Bone marrow (tissue), 2 donors: ENCODE measurements at regions not wholly inside any gene's neighbourhood (a gene's known extent, or its start where the extent isn't known, plus 50 kb on each side); places are given as distances from the start of the nearest gene placed in this dataset.

Experiments
- DNase-seq, 2 donors: peaks; one replicate each; lab custom pipeline; 2025; lab: John Stamatoyannopoulos, UW

DNA sequence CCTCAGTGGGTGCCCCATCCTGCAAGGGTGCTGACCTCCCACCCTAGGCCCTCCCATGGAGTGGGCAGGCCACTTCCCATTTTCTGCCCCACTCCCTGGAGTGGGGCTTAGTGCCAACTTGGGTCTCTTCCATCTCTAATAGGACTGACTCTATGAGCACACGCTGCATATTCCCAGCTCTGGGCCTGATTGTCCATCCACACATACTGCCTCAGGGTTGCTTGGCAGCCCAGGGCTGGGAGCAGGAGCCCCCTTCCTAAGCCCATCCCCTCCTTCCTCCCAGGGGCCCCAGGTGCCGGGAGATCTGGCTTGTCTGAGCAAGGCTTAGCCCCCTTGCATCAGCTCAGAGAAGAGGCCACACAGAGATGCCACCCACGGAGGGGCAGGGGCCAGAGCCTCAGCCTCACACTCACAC is 55.1 kb downstream of the PJA1 start:
- no peak for DNase-seq

DNA sequence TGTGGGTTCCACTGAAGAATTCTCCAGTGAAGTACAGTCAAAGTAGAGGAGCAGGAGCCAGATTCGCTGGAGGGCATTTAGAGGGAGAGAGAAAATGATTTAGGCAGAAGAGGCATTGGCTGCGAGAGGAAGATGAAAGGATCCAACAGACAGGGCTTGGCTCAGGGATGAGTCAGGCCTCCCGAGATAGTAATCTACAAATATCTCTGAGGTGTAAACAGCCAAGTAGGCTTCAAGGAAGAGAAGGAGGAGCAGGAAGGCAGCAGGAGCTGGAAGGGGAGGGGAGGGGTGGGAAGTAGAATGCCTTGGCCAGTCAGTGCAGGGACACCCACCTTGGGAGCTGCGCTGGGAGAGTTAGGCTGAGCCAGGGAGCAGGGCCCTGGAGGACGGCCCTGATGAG is 55.5 kb downstream of the PJA1 start:
- DNase-seq = no peak

DNA sequence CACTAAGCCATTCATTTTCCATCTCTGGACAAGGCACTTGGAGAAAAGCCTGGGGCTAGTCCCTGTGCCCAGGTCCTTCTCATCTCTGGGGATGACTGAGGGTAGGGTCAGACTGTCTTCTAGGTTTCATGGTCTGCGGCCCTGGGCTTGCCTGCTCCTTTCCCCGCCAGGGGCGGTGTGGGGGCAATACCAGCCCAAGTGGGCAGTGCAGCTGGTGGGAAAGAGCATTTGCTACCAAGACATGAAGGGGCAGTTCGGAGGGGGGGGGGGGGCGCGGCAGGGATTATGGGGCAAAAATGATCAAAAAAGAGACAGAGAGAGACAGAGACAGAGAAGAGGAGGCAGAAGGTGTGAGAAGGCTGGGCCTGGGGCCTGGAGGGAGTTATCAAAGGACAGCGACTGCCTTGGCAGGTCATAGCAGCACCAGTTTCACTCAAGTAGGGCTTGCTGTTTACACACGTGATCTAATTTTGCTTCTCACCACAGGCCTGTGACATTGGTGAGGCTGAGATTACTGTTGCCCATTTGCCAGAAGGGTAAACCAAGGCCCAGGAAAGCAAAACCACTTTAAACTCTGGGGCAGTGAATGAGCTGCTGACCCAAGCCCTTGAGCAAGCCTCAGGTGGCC is 56.1 kb downstream of the PJA1 start:
- DNase-seq = no peak

DNA sequence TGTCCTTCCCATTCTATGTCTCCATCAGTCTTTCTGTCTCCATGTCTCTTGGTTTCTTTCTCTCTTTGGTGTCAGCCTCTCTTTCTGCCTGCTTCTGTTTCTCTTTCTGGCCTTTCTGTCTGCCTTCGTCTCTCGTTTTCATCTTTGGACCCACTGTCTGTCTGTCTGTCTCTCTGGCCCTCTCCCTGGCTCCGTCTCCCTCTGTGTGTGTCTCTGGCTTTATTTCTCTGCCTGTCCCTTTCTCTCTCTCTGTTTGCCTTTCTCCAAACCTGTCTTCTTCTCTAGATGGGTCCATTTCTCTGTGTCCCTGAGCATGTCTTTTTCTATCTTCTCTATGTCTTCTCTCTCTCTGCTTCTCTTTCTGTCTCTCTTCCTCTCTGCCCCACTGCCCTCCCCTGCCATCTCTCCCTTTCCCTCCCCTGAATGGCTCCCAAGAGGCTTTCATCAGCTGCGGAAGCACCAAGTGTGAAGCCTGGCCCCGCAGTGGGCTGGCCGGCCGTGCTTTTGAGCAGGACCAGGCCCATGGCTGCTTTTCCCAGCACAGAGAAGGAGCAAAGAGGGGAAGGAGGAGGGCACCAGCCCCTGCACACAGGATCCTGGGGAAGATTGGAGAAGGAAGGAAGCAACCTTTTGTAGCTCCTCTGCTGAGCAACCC is 57.4 kb downstream of the PJA1 start:
- no peak for DNase-seq

DNA sequence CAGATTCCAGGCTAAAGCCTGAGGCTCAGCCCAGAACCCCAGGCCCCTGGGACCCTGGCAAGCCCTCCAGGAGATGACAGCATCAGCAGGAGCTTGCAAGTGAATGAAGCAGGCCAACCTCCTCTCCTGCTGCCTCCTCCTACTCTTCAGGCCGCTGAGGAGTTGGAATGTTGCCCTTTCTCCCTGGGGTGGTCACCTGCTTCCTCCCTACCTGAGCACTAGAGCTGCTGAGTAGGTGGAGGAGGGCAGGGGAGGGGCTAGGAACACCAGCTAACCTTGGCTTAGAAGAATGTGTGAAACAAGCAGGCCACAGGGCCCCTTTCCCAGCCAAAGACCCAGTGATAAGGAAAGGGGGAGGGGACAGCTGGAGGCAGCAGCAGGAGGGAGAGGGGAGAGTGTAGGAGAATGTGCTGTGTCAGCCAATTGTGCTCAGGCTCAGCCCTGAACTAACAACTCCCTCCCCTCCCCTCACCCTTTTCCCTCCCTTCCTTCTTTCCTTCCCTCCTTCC is 58.0 kb downstream of the PJA1 start:
- no peak for DNase-seq

DNA sequence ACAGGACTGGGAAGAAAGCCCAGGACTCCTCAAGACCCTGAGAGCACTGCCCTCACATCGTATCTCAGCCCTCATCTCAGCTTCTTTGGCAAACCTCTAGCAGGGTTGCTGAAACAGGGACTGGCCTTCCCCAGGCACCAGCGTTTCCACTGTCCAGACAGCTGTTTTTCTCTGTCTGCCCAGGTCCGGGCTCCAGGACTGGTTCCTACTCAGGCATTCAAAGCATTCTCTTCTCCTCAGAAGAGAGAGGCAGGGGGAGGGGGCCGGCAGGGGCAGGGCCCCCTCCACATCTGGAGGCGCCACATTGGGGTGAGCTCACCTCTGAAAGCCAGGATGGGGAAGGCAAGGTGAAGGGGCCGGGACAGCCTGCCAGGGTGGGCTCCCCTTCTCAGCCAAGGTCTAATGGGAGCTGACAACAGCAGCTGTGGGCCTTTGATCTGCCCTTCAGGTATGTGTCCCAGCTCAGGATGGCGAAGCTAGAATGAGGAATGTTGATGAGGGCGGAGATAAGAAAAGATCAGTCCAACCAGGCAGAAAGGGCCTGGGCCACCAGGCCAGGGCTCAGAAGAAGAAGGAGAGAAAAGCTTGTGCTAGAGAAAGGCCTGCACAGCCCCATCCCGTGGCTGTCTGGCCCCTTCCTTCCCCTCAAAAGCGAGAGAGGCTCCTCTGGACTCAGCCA is 60.4 kb downstream of the PJA1 start:
- no peak for DNase-seq

DNA sequence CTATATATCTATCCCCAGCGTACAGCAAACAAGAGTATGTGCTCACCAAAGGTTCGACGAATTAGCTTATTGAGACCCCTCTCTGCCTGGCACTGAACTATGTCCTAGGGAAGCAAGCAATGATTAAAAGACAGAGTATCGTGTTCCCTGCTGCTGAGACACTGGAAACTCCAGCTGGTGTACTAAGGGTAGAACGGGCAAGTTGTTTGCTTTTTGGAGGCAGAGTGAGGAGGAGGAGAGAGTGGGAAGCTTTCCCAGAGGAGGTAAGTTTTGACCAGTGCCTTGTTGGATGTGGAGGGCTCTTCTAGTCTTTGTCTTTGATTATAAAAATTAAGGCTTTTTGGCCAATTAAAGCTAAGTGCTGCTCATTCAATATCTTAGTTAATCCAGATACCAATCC is 61.7 kb downstream of the PJA1 start:
- DNase-seq = no peak

DNA sequence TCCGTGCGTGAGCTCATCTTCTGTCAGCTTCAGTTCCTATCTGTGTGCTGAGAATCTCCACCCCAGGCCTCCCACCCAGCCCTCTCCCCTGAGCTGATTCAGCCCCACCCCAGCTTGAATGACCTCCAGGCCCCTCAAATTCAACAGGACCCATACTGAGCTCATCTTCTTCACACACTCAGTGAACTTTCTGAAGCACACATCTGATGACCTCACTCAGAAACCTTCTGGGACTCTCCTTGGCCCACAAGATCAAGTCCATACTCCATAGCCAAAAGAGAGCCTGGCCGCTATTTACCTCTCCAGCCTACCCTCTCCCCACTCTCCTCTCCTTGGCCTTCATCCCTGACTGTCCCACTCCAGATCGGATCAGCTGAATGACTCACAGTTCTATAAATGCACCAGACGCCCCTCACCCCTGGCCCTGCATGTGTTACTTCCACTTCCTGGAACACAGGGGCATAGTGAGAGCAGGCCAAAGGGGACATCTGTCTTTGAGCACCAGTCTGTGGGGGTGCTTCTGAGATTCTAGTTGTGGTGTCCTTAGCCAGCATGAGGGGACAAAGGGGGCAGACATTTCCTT is 62.5 kb downstream of the PJA1 start:
- DNase-seq = no peak

DNA sequence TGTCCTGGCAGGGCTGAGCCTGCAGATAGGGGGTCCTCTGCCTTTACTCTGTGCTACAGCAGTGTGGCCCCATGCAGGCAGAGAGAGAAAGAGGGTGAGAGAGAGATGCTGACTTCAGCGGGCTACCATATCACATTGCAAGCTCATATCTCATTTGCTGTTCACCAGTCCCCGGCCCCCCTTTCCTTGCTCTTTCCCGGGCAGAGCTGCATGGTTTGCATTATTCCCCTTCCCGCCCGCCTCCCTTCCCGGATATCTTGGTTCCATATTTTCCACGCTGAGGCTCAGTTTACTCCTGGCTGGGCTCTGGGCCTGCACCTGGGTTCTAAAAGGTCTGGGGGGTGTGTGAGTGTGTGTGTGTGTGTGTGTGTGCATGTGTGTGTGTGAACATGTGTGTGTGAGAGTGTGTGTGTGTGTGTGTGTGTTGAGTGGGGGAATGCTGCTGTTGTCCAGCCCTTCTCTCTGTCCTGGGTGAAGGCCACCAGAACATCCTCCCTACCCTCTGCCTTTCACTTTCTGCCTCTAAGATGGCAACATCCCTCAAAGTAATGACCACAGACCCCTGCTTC is 63.5 kb downstream of the PJA1 start:
- DNase-seq = no peak

DNA sequence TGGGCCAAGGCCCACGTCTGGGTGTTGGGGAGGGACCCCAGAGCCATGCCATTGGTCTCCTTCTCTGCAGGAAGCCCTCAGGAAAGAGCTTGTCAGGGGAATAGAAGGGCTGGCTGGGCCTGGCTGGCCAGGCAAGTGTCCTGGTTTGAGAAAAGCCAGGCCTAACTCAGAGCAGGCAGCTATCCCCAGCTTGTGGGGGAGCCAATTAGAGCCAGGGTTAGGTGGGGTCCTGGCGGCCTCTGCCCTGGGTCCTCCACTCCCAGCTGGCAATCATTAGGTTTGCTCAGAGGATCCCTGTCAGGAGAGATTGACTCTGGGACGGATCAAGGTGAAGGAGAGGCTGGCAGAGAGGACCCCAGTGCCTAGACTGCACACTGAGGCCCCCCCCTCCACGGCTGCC is 64.8 kb downstream of the PJA1 start:
- no peak for DNase-seq

DNA sequence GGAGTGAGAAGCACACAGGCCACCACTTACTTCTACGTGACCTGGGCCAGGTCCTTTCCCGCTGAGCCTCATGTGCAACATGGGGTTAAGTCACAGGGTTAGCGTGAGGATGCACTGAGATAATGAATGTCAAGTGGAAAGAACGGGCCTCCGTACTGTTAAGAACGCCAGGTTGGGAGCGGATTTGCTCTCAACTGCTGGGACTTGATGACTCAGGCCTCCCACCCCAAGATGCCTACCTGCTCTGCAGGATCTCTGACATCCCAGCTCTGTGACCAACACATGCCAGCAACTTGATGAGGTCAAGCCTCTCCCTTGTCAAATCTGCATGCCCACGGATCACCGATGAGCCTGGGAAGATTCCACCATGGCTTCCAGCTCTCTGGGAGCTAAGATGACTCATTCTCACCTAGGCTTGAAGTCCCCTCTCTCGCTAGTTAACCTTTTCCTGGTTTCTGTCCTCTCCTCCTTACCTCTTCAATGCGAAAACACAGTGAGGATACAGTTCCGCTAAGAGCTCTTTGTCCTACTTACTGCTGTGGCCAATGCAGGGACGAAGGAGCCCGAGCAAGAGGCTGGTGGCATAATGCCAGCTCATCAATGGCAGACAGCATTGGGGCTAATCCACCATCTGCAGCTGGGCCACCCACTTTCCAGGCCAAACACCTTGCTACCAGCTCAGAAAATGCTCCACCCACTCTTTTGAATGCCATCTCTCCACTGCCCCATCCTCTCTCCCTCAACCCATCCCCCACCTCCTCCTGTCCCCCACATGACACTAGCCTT is 67.6 kb downstream of the PJA1 start:
- no peak for DNase-seq

DNA sequence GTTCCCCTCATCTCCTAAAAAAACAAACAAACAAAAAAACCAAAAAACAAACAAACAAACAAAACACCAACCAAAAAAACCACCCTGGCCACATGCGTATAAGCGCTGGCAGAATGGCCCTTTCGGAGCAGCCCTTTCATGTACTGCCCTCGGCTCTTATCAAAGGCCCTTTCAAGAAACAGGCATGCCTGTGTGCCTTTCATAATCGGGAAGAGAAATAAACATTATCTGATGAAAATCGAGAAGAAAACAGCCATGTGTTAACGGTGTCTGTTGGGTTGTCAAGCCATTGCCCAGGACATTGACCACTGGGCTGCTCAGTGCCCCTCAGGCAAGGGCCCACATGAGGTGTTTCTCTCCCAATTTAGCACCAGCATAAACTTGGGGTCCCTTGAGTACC is 68.3 kb downstream of the PJA1 start:
- no peak for DNase-seq

DNA sequence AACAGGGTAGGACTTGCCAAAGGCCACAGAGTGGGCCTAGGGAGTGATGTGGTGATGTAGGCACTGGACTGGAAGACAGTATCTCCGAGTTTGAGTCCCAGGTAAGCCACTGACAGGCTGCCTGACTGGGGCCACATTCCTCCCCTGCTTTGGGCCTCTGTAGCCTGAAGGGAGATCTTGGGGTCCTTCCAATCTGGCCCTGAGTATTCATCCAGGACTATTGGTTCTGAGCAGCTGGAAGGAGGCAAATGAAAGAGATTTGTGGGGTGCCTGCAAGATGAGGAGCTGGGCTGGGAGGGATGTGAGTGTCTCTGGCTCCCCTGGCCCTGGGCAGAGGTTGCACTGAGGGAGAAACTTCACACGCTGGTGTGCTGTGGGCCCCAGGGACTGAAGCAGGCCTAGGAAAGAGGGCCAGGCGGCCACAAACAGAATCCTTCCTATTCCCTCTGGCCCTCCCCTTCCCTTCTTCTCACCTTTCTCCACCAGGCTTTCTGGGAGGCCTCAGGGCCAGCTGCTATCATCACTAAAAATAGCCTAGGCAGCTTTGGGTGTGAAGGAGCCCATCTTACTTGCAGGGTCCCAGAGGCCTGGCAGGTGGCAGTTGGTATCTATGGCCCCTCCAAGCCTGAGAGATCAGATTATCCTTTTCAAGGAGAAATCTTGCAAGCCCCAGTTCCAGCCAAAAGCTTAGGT is 70.1 kb downstream of the PJA1 start:
- DNase-seq = no peak

DNA sequence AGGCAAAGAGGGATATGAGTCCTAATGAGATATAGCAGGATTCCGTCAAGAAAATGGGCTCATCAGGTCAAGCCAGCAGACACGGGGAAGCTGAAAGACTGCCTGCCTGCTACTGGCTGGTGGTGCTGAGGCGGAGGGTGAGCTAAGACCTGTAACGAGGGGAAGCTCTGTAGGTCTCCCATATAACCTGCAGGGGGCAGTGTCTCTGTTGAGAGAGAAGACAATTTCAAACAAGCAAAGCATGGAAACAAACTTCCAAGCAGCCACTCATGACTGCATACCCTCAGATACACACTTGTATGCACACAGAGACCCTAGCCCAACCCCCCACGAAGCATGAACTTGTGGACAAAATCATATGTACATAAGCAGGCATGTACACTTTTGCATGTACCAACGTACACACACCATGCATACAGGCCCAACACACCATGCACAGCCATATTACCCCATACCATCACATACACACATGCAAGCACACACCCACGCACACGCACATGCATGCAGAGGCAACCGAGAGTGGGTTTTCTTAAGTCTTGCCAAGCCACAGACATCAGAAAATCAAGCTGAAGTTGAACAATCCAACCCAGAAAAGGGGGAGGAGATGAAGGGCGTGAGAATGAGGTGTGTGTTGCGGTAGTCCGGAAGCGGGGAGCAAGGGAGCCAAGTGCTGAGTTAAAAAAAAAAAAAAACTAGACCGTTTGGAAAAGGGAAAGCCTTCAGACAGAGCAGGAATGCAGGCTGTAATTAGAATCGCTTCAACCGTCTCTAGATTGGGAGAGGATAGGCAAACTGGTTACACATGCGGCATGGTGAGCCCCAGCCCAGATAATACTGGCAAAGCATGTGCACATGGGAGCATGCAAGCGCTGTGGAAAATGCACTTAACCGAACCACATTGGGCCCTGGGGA is 71.0 kb downstream of the PJA1 start:
- no peak for DNase-seq

DNA sequence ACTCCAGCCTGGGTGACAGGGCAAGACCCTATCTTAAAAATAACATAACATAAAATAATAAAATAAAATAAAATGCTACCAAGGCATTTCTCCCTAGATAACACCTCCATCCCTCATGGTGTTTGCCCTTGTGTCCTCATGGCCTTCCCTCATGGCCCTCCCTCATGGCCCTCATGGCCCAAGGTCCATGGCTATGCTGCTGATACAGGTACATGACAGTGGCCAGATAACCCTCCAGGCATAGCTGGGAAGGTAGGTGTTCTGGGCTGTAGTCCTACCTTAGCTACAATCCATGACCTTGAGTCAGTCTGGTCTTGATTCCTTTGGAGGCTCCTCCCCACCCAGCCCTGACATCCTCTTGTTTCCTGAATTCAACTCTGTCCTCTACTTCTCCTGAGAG is 75.2 kb downstream of the PJA1 start:
- DNase-seq = no peak

DNA sequence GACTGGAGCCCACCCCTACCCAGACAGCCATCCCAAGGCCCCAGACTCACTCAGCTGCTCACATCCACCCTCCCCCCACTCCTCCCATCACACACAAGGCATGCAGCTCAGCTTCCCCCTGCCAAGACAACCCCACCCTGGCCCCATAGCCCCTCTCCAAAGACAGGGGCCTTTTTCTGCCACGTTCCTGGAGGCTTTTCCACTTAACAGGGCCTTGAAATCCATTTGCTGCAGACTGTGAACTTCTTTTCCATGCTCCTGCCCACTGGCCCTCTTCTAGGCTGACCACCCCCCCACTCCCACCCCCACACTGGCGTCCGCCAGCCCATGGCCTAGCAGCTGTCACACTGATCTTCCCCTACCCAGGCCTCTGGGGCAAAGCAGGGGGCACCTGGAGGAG is 76.0 kb downstream of the PJA1 start:
- no peak for DNase-seq

DNA sequence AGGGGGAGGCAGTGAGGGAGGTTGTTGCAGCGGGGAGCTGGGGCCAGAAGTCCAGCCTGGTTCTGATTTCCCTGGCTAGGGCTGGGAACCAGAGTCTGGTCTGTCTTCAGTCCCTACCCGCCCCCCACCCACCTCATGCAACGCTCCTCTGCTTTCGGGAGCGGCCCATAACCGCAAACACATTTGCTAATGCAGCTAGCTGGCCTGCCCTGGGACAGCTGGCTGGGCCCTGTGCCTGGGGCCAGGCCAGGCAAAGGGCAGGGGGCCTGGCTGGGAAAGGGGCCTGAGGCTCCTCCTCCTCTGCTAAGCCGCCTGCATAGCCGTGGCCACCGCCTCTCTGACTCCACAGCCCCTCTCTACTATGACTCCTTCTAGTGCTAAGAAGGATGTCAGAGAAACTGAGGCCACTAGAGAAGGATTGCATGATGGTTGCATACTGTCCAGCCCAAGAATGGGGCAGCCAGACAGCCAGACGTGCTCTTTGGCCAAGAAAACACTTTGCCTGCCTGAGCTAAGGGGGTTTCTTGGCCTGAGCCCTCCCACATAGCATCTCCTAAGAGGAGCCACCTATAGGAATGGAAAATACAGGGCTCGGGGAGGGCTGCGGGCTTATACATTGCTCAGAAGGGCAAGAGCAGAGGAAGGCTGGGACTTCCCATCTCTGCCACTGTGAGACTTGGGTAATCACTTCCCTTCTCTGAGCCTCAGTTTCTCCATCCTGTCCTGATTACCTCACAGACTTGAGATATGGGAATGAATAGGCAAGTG is 76.9 kb downstream of the PJA1 start:
- no peak for DNase-seq

DNA sequence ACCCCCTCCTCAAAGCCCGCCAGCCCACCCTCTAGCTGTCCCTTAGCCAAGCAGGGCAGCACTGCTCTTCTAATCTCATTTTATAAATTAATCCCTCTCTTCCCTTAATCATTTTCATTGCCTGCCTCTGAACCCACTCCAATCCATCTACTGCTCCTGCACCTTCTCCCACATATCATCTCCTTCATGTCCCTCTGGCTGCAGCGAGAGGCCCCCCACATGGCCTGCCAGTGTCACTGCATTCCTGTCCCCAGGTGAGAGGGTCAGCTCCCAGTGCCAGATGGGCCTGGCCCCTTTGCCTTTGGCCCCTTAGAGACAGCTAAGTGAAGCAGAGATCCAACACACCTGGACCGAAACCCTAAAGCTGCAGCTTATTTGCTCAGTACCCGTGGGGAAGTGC is 79.4 kb downstream of the PJA1 start:
- DNase-seq = no peak

DNA sequence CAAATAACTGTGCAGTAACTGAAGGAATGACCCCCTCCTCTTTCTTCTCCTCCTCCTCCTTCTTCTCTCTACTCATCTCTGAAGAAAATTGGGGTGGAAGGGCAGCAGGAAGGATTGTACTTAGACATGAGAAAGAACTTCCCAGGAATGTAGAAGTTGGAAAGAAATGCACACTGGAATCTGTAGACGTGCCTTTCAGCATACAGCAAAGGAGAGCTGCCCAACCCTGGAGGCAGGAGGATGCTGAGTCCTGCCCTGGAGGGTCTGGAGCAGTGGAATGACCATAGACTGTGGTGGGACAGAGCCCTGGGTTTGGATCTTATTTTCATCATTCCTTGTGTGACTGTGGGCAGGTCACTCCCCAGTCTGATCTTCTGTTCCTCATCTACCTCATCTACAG is 80.1 kb downstream of the PJA1 start:
- DNase-seq = no peak
